PC-3 (cell line): ENCODE measurements at regions not wholly inside any gene's neighbourhood (a gene's known extent, or its start where the extent isn't known, plus 50 kb on each side); places are given as distances from the start of the nearest gene placed in this dataset.

Experiments
- EZH2phosphoT487 ChIP-seq: fragments of 300-600 bp; sonication (generic); IDR thresholded peaks from 2 replicates; pipeline ENCODE4 v1.6.1; 2018; ENCODE audit warnings: mild to moderate bottlenecking, antibody characterized with exemption, low read length, borderline replicate concordance
- TF ChIP-seq, protein P1 (sequence below): fragments of 300-600 bp; sonication (generic); conservative IDR thresholded peaks from 2 replicates; pipeline ENCODE4 v1.5.1; 2017; ENCODE audit warnings: antibody characterized with exemption, low read depth, mild to moderate bottlenecking, low read length

DNA sequence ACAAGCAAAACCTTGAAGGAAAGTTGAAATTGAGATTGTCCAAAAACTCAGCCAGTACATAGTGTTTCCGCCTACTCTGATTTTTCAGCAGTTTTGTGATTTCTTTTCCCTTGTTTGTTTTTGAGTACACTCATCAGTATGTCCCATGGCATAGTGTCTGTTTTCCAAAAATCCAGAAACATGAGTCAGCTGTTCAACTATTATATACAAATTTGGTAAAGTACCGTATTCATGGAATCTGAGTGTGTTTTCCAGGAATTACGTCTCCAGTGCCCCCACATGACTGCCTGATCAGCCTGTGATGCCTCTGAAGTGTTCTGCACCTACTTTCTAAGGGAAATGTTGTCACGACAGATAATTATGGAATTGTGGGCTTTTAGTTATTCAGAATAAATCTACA is 186.8 kb downstream of the LTN1 start:
- TF ChIP-seq, protein P1, sequence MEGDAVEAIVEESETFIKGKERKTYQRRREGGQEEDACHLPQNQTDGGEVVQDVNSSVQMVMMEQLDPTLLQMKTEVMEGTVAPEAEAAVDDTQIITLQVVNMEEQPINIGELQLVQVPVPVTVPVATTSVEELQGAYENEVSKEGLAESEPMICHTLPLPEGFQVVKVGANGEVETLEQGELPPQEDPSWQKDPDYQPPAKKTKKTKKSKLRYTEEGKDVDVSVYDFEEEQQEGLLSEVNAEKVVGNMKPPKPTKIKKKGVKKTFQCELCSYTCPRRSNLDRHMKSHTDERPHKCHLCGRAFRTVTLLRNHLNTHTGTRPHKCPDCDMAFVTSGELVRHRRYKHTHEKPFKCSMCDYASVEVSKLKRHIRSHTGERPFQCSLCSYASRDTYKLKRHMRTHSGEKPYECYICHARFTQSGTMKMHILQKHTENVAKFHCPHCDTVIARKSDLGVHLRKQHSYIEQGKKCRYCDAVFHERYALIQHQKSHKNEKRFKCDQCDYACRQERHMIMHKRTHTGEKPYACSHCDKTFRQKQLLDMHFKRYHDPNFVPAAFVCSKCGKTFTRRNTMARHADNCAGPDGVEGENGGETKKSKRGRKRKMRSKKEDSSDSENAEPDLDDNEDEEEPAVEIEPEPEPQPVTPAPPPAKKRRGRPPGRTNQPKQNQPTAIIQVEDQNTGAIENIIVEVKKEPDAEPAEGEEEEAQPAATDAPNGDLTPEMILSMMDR: no peak
- TF ChIP-seq EZH2phosphoT487: no peak
